WTC11 (cell line): ENCODE measurements at regions not wholly inside any gene's neighbourhood (a gene's known extent, or its start where the extent isn't known, plus 50 kb on each side); places are given as distances from the start of the nearest gene placed in this dataset.

Experiments used
- ATAC-seq: fragments of 200-7000 bp; cut with Tn5 transposase; 2 replicates; pipeline ENCODE4 v1.10.0; 2021; ENCODE audit warnings: mild to moderate bottlenecking, moderate library complexity
- CTCF ChIA-PET: fragments of 300-600 bp; sonication (Branson Sonifier 250); formaldehyde crosslinking; loops from one replicate; lab custom pipeline; 2021; ENCODE audit warnings: antibody characterized with exemption; lab: Charles Lee
- POLR2A ChIA-PET: fragments of 350-600 bp; sonication (Branson Sonifier 250); formaldehyde crosslinking; loops from one replicate; lab custom pipeline; 2021; ENCODE audit warnings: antibody characterized with exemption; lab: Charles Lee
- DNase-seq: peaks from one replicate; pipeline ENCODE4 v3.0.0; 2021; ENCODE audit warnings: low spot score
- H3K27ac Mint-ChIP-seq: 2 replicates; pipeline ENCODE4 v1.8.0; 2021; ENCODE audit warnings: mixed read lengths
- H3K27me3 Mint-ChIP-seq: 2 replicates; pipeline ENCODE4 v1.8.0; 2021; ENCODE audit warnings: low read depth, mild to moderate bottlenecking, moderate library complexity, mixed read lengths
- H3K36me3 Mint-ChIP-seq: 2 replicates; pipeline ENCODE4 v1.8.0; 2021; ENCODE audit warnings: mixed read lengths
- H3K4me1 Mint-ChIP-seq: 2 replicates; pipeline ENCODE4 v1.8.0; 2022; ENCODE audit warnings: mixed read lengths
- H3K4me3 Mint-ChIP-seq: 2 replicates; pipeline ENCODE4 v1.8.0; 2021; ENCODE audit warnings: mild to moderate bottlenecking, moderate library complexity, mixed read lengths
- H3K9me3 Mint-ChIP-seq: 2 replicates; pipeline ENCODE4 v1.8.0; 2021; ENCODE audit warnings: mixed read lengths
- ATF1 ChIP-seq: sonication (generic); formaldehyde crosslinking; IDR thresholded peaks from 2 replicates; pipeline ENCODE4 v1.8.1; 2023; ENCODE audit warnings: mild to moderate bottlenecking, moderate library complexity, missing genetic modification reagents
- EMX1 ChIP-seq: fragments of 250-450 bp; sonication (Bioruptor Pico); IDR thresholded peaks from 2 replicates; pipeline ENCODE4 v1.8.0; 2021; ENCODE audit warnings: mild to moderate bottlenecking
- FOXK1 ChIP-seq: sonication (generic); formaldehyde crosslinking; IDR thresholded peaks from 2 replicates; pipeline ENCODE4 v1.8.0; 2022; ENCODE audit warnings: mild to moderate bottlenecking, moderate library complexity, missing genetic modification reagents
- GTF2I ChIP-seq: fragments of 250-450 bp; sonication (Bioruptor Pico); conservative IDR thresholded peaks from 2 replicates; pipeline ENCODE4 v1.4.0; 2021; ENCODE audit warnings: mild to moderate bottlenecking
- ZNF263 ChIP-seq: sonication (generic); formaldehyde crosslinking; IDR thresholded peaks from 2 replicates; pipeline ENCODE4 v1.8.1; 2022; ENCODE audit warnings: low read depth, mild to moderate bottlenecking, moderate library complexity, missing genetic modification reagents
- ZNF423 ChIP-seq: fragments of 250-450 bp; sonication (Bioruptor Pico); IDR thresholded peaks from 2 replicates; pipeline ENCODE4 v2.1.2; 2022; ENCODE audit warnings: mild to moderate bottlenecking, moderate library complexity
- TF ChIP-seq, protein P1 (sequence below): sonication (generic); formaldehyde crosslinking; IDR thresholded peaks from 2 replicates; pipeline ENCODE4 v1.8.1; 2023; ENCODE audit warnings: mild to moderate bottlenecking, missing genetic modification reagents, borderline replicate concordance
- TF ChIP-seq, protein P2 (sequence below): sonication (generic); formaldehyde crosslinking; IDR thresholded peaks from 2 replicates; pipeline ENCODE4 v1.8.0; 2022; ENCODE audit warnings: missing genetic modification reagents
- TF ChIP-seq, protein P3 (sequence below): sonication (generic); formaldehyde crosslinking; IDR thresholded peaks from 2 replicates; pipeline ENCODE4 v1.8.1; 2023; ENCODE audit warnings: mild to moderate bottlenecking, missing genetic modification reagents, moderate library complexity
- TF ChIP-seq, protein P4 (sequence below): fragments of 250-450 bp; sonication (Bioruptor Pico); IDR thresholded peaks from 2 replicates; pipeline ENCODE4 v1.9.0; 2021; ENCODE audit warnings: mild to moderate bottlenecking
- TF ChIP-seq, protein P5 (sequence below): sonication (generic); formaldehyde crosslinking; IDR thresholded peaks from 2 replicates; pipeline ENCODE4 v1.8.0; 2023; ENCODE audit warnings: missing genetic modification reagents
- TF ChIP-seq, protein P6 (sequence below): fragments of 250-450 bp; sonication (Bioruptor Pico); conservative IDR thresholded peaks from 2 replicates; pipeline ENCODE4 v1.9.0; 2021; ENCODE audit warnings: mild to moderate bottlenecking
- TF ChIP-seq, protein P7 (sequence below): sonication (generic); formaldehyde crosslinking; IDR thresholded peaks from 2 replicates; pipeline ENCODE4 v1.8.0; 2023; ENCODE audit warnings: mild to moderate bottlenecking, missing genetic modification reagents

DNA sequence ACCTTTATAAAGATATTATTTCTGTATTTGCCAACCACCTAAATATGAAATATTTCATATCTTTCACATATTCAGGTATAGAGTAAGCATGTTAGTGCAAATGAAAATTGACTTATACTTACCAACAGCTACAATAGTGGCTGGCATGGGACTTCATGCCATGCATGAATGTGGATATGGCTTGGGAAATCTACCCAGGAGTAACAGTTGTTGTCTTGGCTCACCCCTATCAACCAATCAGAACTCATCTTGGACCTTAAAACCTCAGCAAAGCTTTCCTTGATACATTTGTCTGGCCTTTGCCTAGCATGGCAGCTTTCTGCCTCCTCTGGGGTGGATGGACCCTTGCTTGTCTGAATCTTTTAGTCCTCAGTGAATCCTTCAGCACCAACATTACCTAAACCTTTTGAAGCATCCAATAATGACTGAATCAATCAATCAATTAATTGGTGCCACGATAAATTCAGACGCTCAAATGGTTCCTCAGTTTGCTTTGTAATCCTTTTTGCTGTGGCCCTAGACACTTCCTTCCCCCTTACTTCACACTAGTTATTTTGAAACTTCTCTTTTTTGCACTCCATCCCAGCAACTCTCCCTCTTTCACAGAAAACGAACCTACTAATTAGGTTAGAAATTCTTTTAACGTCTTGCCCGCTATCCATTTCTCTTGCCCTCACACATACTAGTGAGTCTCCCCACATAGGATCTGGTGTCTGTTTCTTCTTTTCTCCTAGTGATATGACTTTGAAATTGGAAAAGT is 132.3 kb upstream of the ZNF608 start (continued):
- TF ChIP-seq, protein P1, sequence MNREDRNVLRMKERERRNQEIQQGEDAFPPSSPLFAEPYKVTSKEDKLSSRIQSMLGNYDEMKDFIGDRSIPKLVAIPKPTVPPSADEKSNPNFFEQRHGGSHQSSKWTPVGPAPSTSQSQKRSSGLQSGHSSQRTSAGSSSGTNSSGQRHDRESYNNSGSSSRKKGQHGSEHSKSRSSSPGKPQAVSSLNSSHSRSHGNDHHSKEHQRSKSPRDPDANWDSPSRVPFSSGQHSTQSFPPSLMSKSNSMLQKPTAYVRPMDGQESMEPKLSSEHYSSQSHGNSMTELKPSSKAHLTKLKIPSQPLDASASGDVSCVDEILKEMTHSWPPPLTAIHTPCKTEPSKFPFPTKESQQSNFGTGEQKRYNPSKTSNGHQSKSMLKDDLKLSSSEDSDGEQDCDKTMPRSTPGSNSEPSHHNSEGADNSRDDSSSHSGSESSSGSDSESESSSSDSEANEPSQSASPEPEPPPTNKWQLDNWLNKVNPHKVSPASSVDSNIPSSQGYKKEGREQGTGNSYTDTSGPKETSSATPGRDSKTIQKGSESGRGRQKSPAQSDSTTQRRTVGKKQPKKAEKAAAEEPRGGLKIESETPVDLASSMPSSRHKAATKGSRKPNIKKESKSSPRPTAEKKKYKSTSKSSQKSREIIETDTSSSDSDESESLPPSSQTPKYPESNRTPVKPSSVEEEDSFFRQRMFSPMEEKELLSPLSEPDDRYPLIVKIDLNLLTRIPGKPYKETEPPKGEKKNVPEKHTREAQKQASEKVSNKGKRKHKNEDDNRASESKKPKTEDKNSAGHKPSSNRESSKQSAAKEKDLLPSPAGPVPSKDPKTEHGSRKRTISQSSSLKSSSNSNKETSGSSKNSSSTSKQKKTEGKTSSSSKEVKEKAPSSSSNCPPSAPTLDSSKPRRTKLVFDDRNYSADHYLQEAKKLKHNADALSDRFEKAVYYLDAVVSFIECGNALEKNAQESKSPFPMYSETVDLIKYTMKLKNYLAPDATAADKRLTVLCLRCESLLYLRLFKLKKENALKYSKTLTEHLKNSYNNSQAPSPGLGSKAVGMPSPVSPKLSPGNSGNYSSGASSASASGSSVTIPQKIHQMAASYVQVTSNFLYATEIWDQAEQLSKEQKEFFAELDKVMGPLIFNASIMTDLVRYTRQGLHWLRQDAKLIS (CRISPR knock-in tag), result no peak
- TF ChIP-seq, protein P2, sequence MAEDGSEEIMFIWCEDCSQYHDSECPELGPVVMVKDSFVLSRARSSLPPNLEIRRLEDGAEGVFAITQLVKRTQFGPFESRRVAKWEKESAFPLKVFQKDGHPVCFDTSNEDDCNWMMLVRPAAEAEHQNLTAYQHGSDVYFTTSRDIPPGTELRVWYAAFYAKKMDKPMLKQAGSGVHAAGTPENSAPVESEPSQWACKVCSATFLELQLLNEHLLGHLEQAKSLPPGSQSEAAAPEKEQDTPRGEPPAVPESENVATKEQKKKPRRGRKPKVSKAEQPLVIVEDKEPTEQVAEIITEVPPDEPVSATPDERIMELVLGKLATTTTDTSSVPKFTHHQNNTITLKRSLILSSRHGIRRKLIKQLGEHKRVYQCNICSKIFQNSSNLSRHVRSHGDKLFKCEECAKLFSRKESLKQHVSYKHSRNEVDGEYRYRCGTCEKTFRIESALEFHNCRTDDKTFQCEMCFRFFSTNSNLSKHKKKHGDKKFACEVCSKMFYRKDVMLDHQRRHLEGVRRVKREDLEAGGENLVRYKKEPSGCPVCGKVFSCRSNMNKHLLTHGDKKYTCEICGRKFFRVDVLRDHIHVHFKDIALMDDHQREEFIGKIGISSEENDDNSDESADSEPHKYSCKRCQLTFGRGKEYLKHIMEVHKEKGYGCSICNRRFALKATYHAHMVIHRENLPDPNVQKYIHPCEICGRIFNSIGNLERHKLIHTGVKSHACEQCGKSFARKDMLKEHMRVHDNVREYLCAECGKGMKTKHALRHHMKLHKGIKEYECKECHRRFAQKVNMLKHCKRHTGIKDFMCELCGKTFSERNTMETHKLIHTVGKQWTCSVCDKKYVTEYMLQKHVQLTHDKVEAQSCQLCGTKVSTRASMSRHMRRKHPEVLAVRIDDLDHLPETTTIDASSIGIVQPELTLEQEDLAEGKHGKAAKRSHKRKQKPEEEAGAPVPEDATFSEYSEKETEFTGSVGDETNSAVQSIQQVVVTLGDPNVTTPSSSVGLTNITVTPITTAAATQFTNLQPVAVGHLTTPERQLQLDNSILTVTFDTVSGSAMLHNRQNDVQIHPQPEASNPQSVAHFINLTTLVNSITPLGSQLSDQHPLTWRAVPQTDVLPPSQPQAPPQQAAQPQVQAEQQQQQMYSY (CRISPR knock-in tag), result no peak
- TF ChIP-seq, protein P3, sequence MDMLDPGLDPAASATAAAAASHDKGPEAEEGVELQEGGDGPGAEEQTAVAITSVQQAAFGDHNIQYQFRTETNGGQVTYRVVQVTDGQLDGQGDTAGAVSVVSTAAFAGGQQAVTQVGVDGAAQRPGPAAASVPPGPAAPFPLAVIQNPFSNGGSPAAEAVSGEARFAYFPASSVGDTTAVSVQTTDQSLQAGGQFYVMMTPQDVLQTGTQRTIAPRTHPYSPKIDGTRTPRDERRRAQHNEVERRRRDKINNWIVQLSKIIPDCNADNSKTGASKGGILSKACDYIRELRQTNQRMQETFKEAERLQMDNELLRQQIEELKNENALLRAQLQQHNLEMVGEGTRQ (CRISPR knock-in tag), result no peak
- no peak for TF ChIP-seq FOXK1 (CRISPR knock-in tag)
- no peak for TF ChIP-seq GTF2I (CRISPR knock-in tag)

DNA sequence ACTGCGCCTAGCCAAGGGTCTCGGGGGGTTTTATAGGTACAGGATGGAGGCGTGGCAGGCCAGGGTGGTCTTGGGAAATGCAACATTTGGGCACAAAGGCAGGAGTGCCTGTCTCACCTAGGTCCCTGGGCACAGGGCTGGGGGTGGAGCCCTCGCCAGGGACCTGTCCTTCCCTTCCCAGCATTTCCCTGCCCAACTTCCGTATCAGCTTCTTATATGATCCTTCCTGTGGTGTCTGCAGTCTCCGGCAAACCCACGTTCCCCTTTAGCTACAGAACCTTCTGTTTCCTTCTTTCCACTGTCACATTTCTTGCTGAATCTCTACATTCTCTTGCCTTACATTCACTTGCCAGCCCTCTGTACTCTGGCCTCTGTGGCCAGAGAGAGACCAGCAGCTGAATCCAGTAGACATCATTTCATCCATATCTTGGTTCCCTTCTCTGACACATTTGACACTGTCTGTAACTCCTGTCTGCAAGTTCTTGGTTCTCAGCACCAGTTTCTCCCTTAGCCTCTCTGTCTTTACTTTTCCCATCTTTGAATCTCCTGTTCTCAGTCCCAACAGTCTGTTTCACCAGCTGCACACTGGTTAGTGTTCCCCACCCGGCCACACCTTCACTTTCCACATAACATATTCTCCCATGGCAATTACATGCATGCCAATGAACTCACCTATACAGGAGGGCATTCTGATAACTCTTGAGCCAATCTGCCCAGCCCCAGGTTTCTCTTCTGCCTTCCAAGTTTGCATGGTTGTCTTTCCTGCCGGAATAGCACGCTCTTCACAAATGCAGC is 134.7 kb upstream of the ZNF608 start:
- peaks cover 9% of the 10 kb centered on the region for H3K4me1 Mint-ChIP-seq
- ATAC-seq (no peak), DNase-seq (no peak)
- CTCF ChIA-PET, result interaction anchor here (0.7 kb wide), 1 partner anchor 102 kb away, joined by 3 read pairs; no protein-coding TSS in a partner anchor
- no peak overlapping the region for H3K27ac Mint-ChIP-seq
- POLR2A ChIA-PET, result no interaction called here
- H3K36me3 Mint-ChIP-seq, result peaks cover 10% of the 10 kb centered on the region; the same call in 1 of the 2 replicates
- no peak overlapping the region for H3K4me3 Mint-ChIP-seq
- TF ChIP-seq ATF1 (no peak), ZNF423 (CRISPR knock-in tag) (no peak), ZNF263 (CRISPR knock-in tag) (no peak), EMX1 (CRISPR knock-in tag) (no peak)
- TF ChIP-seq, protein P4, sequence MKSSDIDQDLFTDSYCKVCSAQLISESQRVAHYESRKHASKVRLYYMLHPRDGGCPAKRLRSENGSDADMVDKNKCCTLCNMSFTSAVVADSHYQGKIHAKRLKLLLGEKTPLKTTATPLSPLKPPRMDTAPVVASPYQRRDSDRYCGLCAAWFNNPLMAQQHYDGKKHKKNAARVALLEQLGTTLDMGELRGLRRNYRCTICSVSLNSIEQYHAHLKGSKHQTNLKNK (CRISPR knock-in tag), result no peak
- TF ChIP-seq, protein P5, sequence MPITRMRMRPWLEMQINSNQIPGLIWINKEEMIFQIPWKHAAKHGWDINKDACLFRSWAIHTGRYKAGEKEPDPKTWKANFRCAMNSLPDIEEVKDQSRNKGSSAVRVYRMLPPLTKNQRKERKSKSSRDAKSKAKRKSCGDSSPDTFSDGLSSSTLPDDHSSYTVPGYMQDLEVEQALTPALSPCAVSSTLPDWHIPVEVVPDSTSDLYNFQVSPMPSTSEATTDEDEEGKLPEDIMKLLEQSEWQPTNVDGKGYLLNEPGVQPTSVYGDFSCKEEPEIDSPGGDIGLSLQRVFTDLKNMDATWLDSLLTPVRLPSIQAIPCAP (CRISPR knock-in tag), result no peak
- TF ChIP-seq, protein P6, sequence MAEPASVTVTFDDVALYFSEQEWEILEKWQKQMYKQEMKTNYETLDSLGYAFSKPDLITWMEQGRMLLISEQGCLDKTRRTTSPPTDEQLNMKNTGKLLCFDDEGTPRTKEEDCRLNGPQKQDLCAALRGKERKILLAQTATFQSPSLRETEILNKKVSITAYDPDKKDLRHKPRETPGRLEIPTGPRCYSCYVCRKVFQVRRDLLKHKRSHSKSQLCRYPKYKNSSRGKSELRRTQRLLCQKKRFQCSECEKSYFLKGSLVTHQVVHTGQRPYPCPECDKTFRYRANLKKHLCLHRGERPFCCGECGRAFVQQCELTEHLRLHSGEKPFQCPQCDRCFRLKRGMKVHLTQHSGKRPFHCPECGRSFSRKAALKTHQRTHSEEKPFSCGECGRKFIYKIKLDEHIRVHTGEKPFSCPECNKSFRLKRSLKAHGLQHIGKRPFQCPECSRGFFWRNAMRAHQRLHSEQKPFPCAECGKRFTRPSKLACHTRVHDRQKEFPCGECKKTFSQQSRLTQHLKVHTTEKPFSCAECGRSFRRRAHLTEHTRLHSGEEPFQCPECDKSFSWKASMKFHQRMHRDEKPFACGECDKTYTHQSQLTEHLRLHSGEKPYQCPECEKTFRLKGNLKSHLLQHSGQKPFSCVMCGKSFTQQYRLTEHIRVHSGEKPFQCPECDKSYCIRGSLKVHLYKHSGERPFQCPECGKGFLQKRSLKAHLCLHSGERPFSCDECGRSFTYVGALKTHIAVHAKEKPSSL (CRISPR knock-in tag), result no peak
- TF ChIP-seq, protein P7, sequence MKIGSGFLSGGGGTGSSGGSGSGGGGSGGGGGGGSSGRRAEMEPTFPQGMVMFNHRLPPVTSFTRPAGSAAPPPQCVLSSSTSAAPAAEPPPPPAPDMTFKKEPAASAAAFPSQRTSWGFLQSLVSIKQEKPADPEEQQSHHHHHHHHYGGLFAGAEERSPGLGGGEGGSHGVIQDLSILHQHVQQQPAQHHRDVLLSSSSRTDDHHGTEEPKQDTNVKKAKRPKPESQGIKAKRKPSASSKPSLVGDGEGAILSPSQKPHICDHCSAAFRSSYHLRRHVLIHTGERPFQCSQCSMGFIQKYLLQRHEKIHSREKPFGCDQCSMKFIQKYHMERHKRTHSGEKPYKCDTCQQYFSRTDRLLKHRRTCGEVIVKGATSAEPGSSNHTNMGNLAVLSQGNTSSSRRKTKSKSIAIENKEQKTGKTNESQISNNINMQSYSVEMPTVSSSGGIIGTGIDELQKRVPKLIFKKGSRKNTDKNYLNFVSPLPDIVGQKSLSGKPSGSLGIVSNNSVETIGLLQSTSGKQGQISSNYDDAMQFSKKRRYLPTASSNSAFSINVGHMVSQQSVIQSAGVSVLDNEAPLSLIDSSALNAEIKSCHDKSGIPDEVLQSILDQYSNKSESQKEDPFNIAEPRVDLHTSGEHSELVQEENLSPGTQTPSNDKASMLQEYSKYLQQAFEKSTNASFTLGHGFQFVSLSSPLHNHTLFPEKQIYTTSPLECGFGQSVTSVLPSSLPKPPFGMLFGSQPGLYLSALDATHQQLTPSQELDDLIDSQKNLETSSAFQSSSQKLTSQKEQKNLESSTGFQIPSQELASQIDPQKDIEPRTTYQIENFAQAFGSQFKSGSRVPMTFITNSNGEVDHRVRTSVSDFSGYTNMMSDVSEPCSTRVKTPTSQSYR (CRISPR knock-in tag), result no peak
- no peaks in the 10 kb centered on the region for H3K27me3 Mint-ChIP-seq
- H3K9me3 Mint-ChIP-seq, result peaks cover 8% of the 10 kb centered on the region
